ENCODE measurements at regions not wholly inside any gene's neighbourhood (a gene's known extent, or its start where the extent isn't known, plus 50 kb on each side); places are given as distances from the start of the nearest gene placed in this dataset.

DNA sequence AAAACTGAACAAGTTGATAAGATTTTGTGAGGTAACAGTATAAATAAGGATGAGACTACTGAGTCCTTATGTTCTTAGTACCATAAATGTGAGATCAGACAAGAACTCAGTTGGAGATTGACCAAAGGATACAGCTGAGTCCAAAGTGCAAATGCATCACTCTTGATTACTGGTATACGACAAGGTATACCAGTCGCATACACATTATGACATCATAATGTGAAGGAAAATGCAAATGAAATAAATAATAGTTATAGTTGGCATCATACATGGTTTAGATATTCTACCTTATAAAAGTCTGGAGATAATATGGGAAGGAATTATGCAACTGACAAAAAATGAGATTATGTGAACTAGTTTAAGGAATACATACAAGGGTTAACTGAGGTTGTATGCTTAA is 476.3 kb upstream of the STXBP6 start (continued):
- TF ChIP-seq, protein P1, sequence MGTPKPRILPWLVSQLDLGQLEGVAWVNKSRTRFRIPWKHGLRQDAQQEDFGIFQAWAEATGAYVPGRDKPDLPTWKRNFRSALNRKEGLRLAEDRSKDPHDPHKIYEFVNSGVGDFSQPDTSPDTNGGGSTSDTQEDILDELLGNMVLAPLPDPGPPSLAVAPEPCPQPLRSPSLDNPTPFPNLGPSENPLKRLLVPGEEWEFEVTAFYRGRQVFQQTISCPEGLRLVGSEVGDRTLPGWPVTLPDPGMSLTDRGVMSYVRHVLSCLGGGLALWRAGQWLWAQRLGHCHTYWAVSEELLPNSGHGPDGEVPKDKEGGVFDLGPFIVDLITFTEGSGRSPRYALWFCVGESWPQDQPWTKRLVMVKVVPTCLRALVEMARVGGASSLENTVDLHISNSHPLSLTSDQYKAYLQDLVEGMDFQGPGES (IDR thresholded peaks at IDR 0.05; ENCODE audit: low read depth, low read length): no peak
- TF ChIP-seq RCOR1 (IDR thresholded peaks at IDR 0.05; ENCODE audit: low read length): no peak
- TF ChIP-seq, protein P2, sequence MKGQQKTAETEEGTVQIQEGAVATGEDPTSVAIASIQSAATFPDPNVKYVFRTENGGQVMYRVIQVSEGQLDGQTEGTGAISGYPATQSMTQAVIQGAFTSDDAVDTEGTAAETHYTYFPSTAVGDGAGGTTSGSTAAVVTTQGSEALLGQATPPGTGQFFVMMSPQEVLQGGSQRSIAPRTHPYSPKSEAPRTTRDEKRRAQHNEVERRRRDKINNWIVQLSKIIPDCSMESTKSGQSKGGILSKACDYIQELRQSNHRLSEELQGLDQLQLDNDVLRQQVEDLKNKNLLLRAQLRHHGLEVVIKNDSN (IDR thresholded peaks at IDR 0.05; ENCODE audit: borderline replicate concordance, low read depth): no peak
- TF ChIP-seq FOXJ3 (CRISPR knock-in tag; IDR thresholded peaks at IDR 0.05): no peak
- TF ChIP-seq, protein P3, sequence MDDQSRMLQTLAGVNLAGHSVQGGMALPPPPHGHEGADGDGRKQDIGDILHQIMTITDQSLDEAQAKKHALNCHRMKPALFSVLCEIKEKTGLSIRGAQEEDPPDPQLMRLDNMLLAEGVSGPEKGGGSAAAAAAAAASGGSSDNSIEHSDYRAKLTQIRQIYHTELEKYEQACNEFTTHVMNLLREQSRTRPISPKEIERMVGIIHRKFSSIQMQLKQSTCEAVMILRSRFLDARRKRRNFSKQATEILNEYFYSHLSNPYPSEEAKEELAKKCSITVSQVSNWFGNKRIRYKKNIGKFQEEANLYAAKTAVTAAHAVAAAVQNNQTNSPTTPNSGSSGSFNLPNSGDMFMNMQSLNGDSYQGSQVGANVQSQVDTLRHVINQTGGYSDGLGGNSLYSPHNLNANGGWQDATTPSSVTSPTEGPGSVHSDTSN (IDR thresholded peaks at IDR 0.05): no peak
- TF ChIP-seq FOSL2 (IDR thresholded peaks at IDR 0.05; ENCODE audit: borderline replicate concordance, low read depth): no peak
- no peak for TF ChIP-seq RAD21 (IDR thresholded peaks at IDR 0.05; ENCODE audit: low read length)
- no peak for TF ChIP-seq GATA2 (CRISPR knock-in tag; IDR thresholded peaks at IDR 0.05)

DNA sequence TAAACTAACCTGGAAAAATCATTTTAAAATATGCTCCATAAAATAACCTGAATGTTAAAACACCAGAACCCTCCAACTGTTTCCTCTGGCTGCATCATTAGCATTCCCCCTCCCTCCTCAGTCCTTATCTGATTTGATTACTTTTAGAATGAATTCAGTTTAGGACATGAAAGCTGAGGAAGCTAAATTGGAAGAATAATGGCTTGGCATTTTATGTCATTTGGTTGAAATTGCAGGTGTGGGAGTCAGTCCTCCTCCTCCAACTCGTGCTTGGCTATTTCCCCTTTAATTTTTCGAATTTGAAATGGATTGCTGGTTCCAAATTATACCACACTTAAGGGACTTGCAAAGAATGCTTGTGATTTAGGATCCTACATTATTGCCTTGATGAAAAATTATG is 473.0 kb upstream of the STXBP6 start:
- H3K79me2 ChIP-seq (ENCODE audit: insufficient read depth): no peaks in the 10 kb centered on the region
- H3K36me3 ChIP-seq (replicated peaks in 1 of 2; ENCODE audit: control insufficient read depth in 1 of 2, insufficient read depth in 2 of 2, low read length in 1 of 2): no peaks in the 10 kb centered on the region
- no peaks in the 10 kb centered on the region for H3K9me3 ChIP-seq
- H3K4me3 ChIP-seq (ENCODE audit: low read depth in 2 of 2, low read length in 1 of 2): no peak overlapping the region
- CTCF ChIA-PET: interaction anchor here (1.0 to 1.5 kb wide), 2 partner anchors 15 to 18 kb away, joined by 3 to 9 read pairs; no protein-coding TSS in a partner anchor
- no peak overlapping the region for H2AFZ ChIP-seq (ENCODE audit: low read depth)
- no peak overlapping the region for H3K9ac ChIP-seq
- no peaks in the 10 kb centered on the region for H4K20me1 ChIP-seq (ENCODE audit: insufficient read depth)
- no peak for TF ChIP-seq ELF1 (IDR thresholded peaks at IDR 0.05)
- no peak for TF ChIP-seq RFX5 (IDR thresholded peaks at IDR 0.05; ENCODE audit: low read length)
- TF ChIP-seq SMC3 (IDR thresholded peaks at IDR 0.05; ENCODE audit: low read depth, low read length): no peak
- TF ChIP-seq RXRA (IDR thresholded peaks at IDR 0.05; ENCODE audit: borderline replicate concordance, low read depth): no peak
- TF ChIP-seq RAD21 (IDR thresholded peaks at IDR 0.05; ENCODE audit: low read length): no peak
- TF ChIP-seq FOSL2 (IDR thresholded peaks at IDR 0.05; ENCODE audit: borderline replicate concordance, low read depth): no peak
- no peak for TF ChIP-seq NFIC (IDR thresholded peaks at IDR 0.05; ENCODE audit: borderline replicate concordance)
- TF ChIP-seq SIN3A (IDR thresholded peaks at IDR 0.05; ENCODE audit: borderline replicate concordance, low read depth, low read length): no peak
- no peak for TF ChIP-seq GABPA (IDR thresholded peaks at IDR 0.05; ENCODE audit: low read depth)
- TF ChIP-seq RCOR1 (IDR thresholded peaks at IDR 0.05; ENCODE audit: low read length): no peak
- TF ChIP-seq GATA2 (CRISPR knock-in tag; IDR thresholded peaks at IDR 0.05): no peak
- TF ChIP-seq JUND (IDR thresholded peaks at IDR 0.05): no peak
- TF ChIP-seq, protein P1 (IDR thresholded peaks at IDR 0.05; ENCODE audit: low read depth, low read length): no peak
- no peak for TF ChIP-seq TCF12 (IDR thresholded peaks at IDR 0.05)
- TF ChIP-seq EP300 (IDR thresholded peaks at IDR 0.05; ENCODE audit: borderline replicate concordance in 1 of 2, low read depth in 1 of 2, low read length in 1 of 2): no peak
- TF ChIP-seq TAF1 (IDR thresholded peaks at IDR 0.05; ENCODE audit: borderline replicate concordance, low read depth, low read length): no peak
- TF ChIP-seq, protein P2 (IDR thresholded peaks at IDR 0.05; ENCODE audit: borderline replicate concordance, low read depth): no peak
- H3K27me3 ChIP-seq (ENCODE audit: insufficient read depth): no peaks in the 10 kb centered on the region
- POLR2A ChIA-PET: no interaction called here
- no peaks in the 10 kb centered on the region for H3K4me1 ChIP-seq (ENCODE audit: control insufficient read depth in 1 of 2, insufficient read depth in 2 of 2, low read depth in 1 of 2, low read length in 1 of 2)
- H3K9me2 ChIP-seq: no peaks in the 10 kb centered on the region
- H3K27ac ChIP-seq (ENCODE audit: low read depth in 2 of 2, low read length in 1 of 2): no peak overlapping the region
- 0% methylated on average over 2 of the region's 2 CpGs for WGBS (ENCODE audit: low lambda C conversion rate)
- no peaks in the 10 kb centered on the region for H3F3A ChIP-seq (replicated peaks; ENCODE audit: insufficient read depth)
- DNase-seq: no peak
- H3K4me2 ChIP-seq: no peak overlapping the region

All from SK-N-SH (cell line).